Hepatocyte (in vitro differentiated cells): ENCODE measurements at regions not wholly inside any gene's neighbourhood (a gene's known extent, or its start where the extent isn't known, plus 50 kb on each side); places are given as distances from the start of the nearest gene placed in this dataset.

Source experiments
- CTCF ChIP-seq: fragments of 200-600 bp; sonication (generic); IDR thresholded peaks from 2 replicates; pipeline ENCODE4 v1.5.1; 2016; ENCODE audit warnings: antibody characterized with exemption, mild to moderate bottlenecking; ENCODE audit not compliant: poor library complexity
- EZH2phosphoT487 ChIP-seq: fragments of 200-600 bp; sonication (generic); IDR thresholded peaks from one replicate; pipeline ENCODE4 v1.6.1; 2018; ENCODE audit warnings: antibody characterized with exemption, mild to moderate bottlenecking, low read depth, moderate library complexity; ENCODE audit not compliant: unreplicated experiment, severe bottlenecking

GRCh38 chr18:56248610-56249235 is 389.7 kb downstream of the TXNL1 start:
- TF ChIP-seq EZH2phosphoT487 (no peak), CTCF (no peak)
